ENCODE measurements at regions not wholly inside any gene's neighbourhood (a gene's known extent, or its start where the extent isn't known, plus 50 kb on each side); places are given as distances from the start of the nearest gene placed in this dataset.

DNA sequence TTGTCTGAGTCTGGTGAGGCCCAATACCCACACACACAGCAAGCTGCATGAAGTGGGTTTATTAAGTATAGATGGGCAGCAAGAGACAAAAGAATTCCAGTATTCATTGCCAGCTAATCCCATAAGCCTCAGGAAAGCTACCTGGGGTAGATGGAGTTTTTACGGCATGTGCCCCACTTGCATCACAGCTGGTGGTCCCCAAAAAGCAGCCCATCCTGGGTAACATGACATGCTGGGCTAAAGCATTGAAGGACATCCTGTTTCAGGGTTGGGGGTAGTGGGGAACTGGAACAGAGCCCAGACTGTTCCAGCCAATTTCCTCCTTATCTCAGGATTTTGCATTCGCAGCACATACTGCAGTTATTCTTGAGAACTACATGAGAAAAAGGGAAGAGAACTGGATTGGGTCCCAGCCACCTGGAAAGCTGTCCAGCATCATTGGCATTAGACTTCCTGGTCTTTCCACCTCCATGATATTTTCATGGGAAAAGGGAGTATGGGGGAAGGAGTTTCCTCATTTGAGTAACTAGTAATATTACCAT, 240.1 kb upstream of the MMADHC start:
- Histone ChIP-seq H3K4me1 (no peaks in the 10 kb centered on the region), H3K27ac (no peak overlapping the region), H3K4me3 (no peak overlapping the region), H3K36me3 (no peaks in the 10 kb centered on the region), H3K27me3 (no peaks in the 10 kb centered on the region), H3K9me3 (no peaks in the 10 kb centered on the region)
- intact Hi-C loops (cut with DNase I), result no loop called here
- TF ChIP-seq POLR2A (IDR thresholded peaks at IDR 0.05) (no peak), CTCF (IDR thresholded peaks at IDR 0.05) (no peak)
- WGBS, 2 donors, result 60 to 74% methylated on average over 2 of the region's 2 CpGs
- no peak for DNase-seq

- WGBS, 2 donors, result 44 to 83% methylated on average over 1 of the region's 1 CpG
- TF ChIP-seq POLR2A (IDR thresholded peaks at IDR 0.05) (no peak), CTCF (IDR thresholded peaks at IDR 0.05) (no peak)
- intact Hi-C loops (cut with DNase I), result no loop called here
- no peak overlapping the region for H3K27ac ChIP-seq
- H3K4me3 ChIP-seq, result no peak overlapping the region
- H3K4me1 ChIP-seq, result no peaks in the 10 kb centered on the region
- DNase-seq, result no peak
- H3K27me3 ChIP-seq, result no peaks in the 10 kb centered on the region
- no peaks in the 10 kb centered on the region for H3K9me3 ChIP-seq
- H3K36me3 ChIP-seq, result no peaks in the 10 kb centered on the region
Observed at GRCh38 chr2:149826471-149827125, 239.0 kb upstream of the MMADHC start.

GRCh38 chr2:149825473-149825872, 237.9 kb upstream of the MMADHC start:
- no peak for DNase-seq
- Histone ChIP-seq H3K4me3 (no peak overlapping the region), H3K4me1 (no peaks in the 10 kb centered on the region), H3K27me3 (no peaks in the 10 kb centered on the region), H3K36me3 (no peaks in the 10 kb centered on the region), H3K9me3 (no peaks in the 10 kb centered on the region), H3K27ac (no peak overlapping the region)
- intact Hi-C loops (cut with DNase I), result no loop called here
- TF ChIP-seq POLR2A (IDR thresholded peaks at IDR 0.05), result no peak
- TF ChIP-seq CTCF (IDR thresholded peaks at IDR 0.05), result no peak
- 36 to 43% methylated on average over 4 of the region's 4 CpGs for WGBS, 2 donors

DNA sequence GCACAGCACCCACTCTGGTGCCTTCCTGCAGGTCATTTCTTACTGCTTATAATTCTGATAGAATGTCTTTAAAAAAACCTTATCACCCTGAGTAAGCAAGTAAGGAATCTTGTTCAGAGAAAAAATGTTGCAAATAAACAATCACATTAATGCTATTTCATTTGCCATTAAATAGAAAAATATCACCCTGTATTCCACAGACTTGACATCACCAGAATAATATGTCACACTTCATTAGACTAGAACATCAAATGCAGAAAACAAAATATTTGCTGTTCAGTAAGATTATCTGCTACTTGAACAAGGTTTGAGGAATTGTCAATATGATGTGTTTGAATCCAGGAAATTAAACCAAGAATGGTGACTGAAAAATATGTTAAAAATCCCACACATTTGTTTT, 236.6 kb upstream of the MMADHC start:
- H3K27me3 ChIP-seq, result no peaks in the 10 kb centered on the region
- no peak overlapping the region for H3K4me3 ChIP-seq
- H3K36me3 ChIP-seq, result no peaks in the 10 kb centered on the region
- DNase-seq, result no peak
- intact Hi-C loops (cut with DNase I), result no loop called here
- TF ChIP-seq POLR2A (IDR thresholded peaks at IDR 0.05) (no peak), CTCF (IDR thresholded peaks at IDR 0.05) (no peak)
- no peaks in the 10 kb centered on the region for H3K9me3 ChIP-seq
- H3K27ac ChIP-seq, result no peak overlapping the region
- H3K4me1 ChIP-seq, result no peaks in the 10 kb centered on the region

DNA sequence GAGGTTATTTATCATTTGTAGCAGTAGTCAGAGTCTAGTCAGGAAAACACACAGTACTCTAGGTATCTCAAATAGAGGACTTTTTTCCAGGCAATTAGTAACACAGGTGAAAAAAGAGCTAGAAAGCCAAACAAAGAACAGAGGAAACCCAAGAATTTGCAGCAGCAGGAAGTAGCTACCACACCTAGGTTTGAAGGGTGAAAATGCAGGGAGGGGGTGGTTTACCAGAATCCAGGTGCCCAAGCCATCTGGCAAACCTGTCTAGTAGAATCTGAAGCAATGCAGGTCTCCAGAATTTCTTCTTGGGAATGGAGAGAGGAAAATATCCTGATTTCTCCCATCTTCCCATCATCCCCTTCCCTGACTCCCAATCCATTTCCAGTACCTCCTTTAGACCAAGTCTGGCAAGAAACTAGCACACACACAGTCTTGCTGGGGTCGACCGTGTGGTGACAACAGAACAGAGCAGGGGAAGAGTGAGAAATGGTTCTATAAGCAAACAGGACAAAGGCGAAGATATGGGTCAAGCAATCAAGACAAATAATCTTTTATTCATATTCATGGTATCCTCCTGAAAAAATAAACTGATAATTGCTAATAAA, 231.9 kb upstream of the MMADHC start:
- TF ChIP-seq CTCF (IDR thresholded peaks at IDR 0.05), result no peak
- TF ChIP-seq POLR2A (IDR thresholded peaks at IDR 0.05), result no peak
- no peaks in the 10 kb centered on the region for H3K36me3 ChIP-seq
- no peak overlapping the region for H3K27ac ChIP-seq
- no peaks in the 10 kb centered on the region for H3K9me3 ChIP-seq
- DNase-seq, result no peak
- H3K27me3 ChIP-seq, result no peaks in the 10 kb centered on the region
- H3K4me1 ChIP-seq, result no peaks in the 10 kb centered on the region
- no peak overlapping the region for H3K4me3 ChIP-seq
- whole genome bisulfite sequencing, 2 donors, result 59 to 69% methylated on average over 3 of the region's 3 CpGs
- intact Hi-C loops (cut with DNase I), result no loop called here

Data from esophagus squamous epithelium (tissue), 5 donors.